K562 (cell line): ENCODE measurements at regions not wholly inside any gene's neighbourhood (a gene's known extent, or its start where the extent isn't known, plus 50 kb on each side); places are given as distances from the start of the nearest gene placed in this dataset.

Experiments used
- ATAC-seq: fragments of 200-7000 bp; cut with Tn5 transposase; 3 replicates; pipeline ENCODE4 v1.9.1; 2020; ENCODE audit warnings: moderate library complexity
- BruUV-seq: library from RNA; stranded (reverse); fragments of 400-500 nt; replicated peaks from 2 replicates; lab custom pipeline; 2021; lab: Mats Ljungman, UMichigan
- CTCF ChIA-PET: fragments of 300-600 bp; formaldehyde crosslinking; extraction: SDS; loops from one replicate; lab custom pipeline; 2021; ENCODE audit warnings: low intra/inter-chr PET ratio; lab: Yijun Ruan, JAX
- POLR2A ChIA-PET: fragments of 300-600, 350-650 bp; sonication (Branson Sonifier 250); formaldehyde crosslinking; extraction: SDS; loops from one replicate; lab custom pipeline; 2021; ENCODE audit warnings: antibody characterized with exemption, inconsistent platforms; lab: Yijun Ruan, JAX
- DNase-seq, 4 experiments: peaks; one replicate each; pipeline versions ENCODE4 v3.0.0 to v3.0.0-alpha.2; 2011 to 2018; ENCODE audit warnings: low spot score in 3 of 4, mixed read lengths in 3 of 4; ENCODE audit errors: extremely low read depth in 1 of 4
- FAIRE-seq: peaks from 2 replicates; lab custom pipeline; 2011; peaks lifted over from hg19 to GRCh38; lab: Jason Lieb, UNC
- H2AFZ ChIP-seq: 2 replicates; pipeline ENCODE4 v1.6.0; 2011; ENCODE audit warnings: low read depth, low read length, control low read depth, inconsistent platforms
- H3K27ac ChIP-seq: fragments of 200-600 bp; 3 replicates; pipeline ENCODE4 v1.8.0; 2011; ENCODE audit warnings: low read depth, mild to moderate bottlenecking, control low read depth, inconsistent platforms, low read length, moderate library complexity, mixed read lengths; ENCODE audit errors: extremely low read depth
- H3K27me3 ChIP-seq, 2 experiments: fragments of 300-600 bp in 1 of 2; 2 replicates in 1 of 2; 3 replicates in 1 of 2; pipeline versions ENCODE4 v1.6.0 to v1.8.0; 2011; ENCODE audit warnings: inconsistent platforms in 2 of 2, low read length in 2 of 2, mild to moderate bottlenecking in 1 of 2, mixed read lengths in 1 of 2, moderate library complexity in 1 of 2; ENCODE audit not compliant: control insufficient read depth in 2 of 2, insufficient read depth in 2 of 2
- H3K36me3 ChIP-seq: fragments of 300-600 bp; 3 replicates; pipeline ENCODE4 v1.8.0; 2011; ENCODE audit warnings: mild to moderate bottlenecking, low read length, inconsistent platforms; ENCODE audit not compliant: control insufficient read depth, insufficient read depth
- H3K4me1 ChIP-seq, 2 experiments: fragments of 200-600 bp in 1 of 2; replicated peaks in 1 of 2; 2 replicates in 1 of 2; 3 replicates in 1 of 2; pipeline versions ENCODE4 v1.5.1 to v1.8.0; 2011; ENCODE audit warnings: inconsistent platforms in 2 of 2, low read length in 2 of 2, mild to moderate bottlenecking in 1 of 2, mixed read lengths in 1 of 2, moderate library complexity in 1 of 2; ENCODE audit not compliant: control insufficient read depth in 2 of 2, insufficient read depth in 2 of 2
- H3K4me2 ChIP-seq: 2 replicates; pipeline ENCODE4 v1.6.1; 2011; ENCODE audit warnings: low read length, control low read depth, inconsistent platforms, mixed read lengths; ENCODE audit not compliant: insufficient read depth
- H3K4me3 ChIP-seq: fragments of 200-600 bp; sonication (generic), shearing (Covaris generic); 2 replicates; pipeline ENCODE4 v1.5.1; 2016; ENCODE audit warnings: control low read depth, inconsistent platforms
- H3K79me2 ChIP-seq: fragments of 200-600 bp; 3 replicates; pipeline ENCODE4 v1.8.0; 2011; ENCODE audit warnings: low read length, inconsistent platforms; ENCODE audit not compliant: control insufficient read depth, insufficient read depth
- H3K9ac ChIP-seq, 2 experiments: 2 replicates each; pipeline versions ENCODE4 v1.6.0 to v1.6.1; 2011; ENCODE audit warnings: low read depth in 2 of 2, low read length in 2 of 2, control low read depth in 1 of 2, inconsistent platforms in 1 of 2, mild to moderate bottlenecking in 1 of 2, mixed read lengths in 1 of 2; ENCODE audit not compliant: insufficient read depth in 1 of 2
- H3K9me1 ChIP-seq: one replicate; pipeline ENCODE4 v1.6.0; 2011; ENCODE audit warnings: inconsistent platforms, mild to moderate bottlenecking, low read length, moderate library complexity; ENCODE audit not compliant: control insufficient read depth, insufficient read depth
- H3K9me3 ChIP-seq: replicated peaks from 2 replicates; pipeline ENCODE4 v1.5.1; 2011; ENCODE audit warnings: low read depth, low read length, inconsistent platforms; ENCODE audit not compliant: control insufficient read depth, insufficient read depth
- H4K20me1 ChIP-seq: replicated peaks from 2 replicates; pipeline ENCODE4 v1.6.1; 2011; ENCODE audit warnings: low read length, inconsistent platforms, mixed read lengths; ENCODE audit not compliant: control insufficient read depth, insufficient read depth
- ASH1L ChIP-seq: fragments of 450-650 bp; IDR thresholded peaks from 2 replicates; pipeline ENCODE4 v1.6.1; 2018; ENCODE audit warnings: borderline replicate concordance, mild to moderate bottlenecking, low read depth; ENCODE audit not compliant: partially characterized antibody
- ATF1 ChIP-seq, 2 experiments: fragments of 450-650 bp in 1 of 2; IDR thresholded peaks; 2 replicates each; pipeline ENCODE4 v1.6.1; 2016; ENCODE audit warnings: missing compliant biosample characterization in 1 of 2, missing genetic modification characterization in 1 of 2
- CC2D1A ChIP-seq: fragments of 450-650 bp; IDR thresholded peaks from 2 replicates; pipeline ENCODE4 v1.6.1; 2017; ENCODE audit warnings: mild to moderate bottlenecking
- CHD2 ChIP-seq: IDR thresholded peaks from 2 replicates; pipeline ENCODE4 v1.6.1; 2011; ENCODE audit warnings: low read depth, low read length
- ILF3 ChIP-seq: fragments of 450-650 bp; IDR thresholded peaks from 2 replicates; pipeline ENCODE4 v1.6.1; 2018; ENCODE audit warnings: antibody characterized with exemption, mild to moderate bottlenecking, moderate library complexity, borderline replicate concordance
- ILK ChIP-seq: fragments of 450-650 bp; IDR thresholded peaks from 2 replicates; pipeline ENCODE4 v1.6.1; 2016; ENCODE audit warnings: missing genetic modification characterization, low read depth, mild to moderate bottlenecking, missing compliant biosample characterization, moderate library complexity, borderline replicate concordance
- NCOA1 ChIP-seq: fragments of 450-650 bp; IDR thresholded peaks from 2 replicates; pipeline ENCODE4 v1.6.1; 2016; ENCODE audit warnings: low read depth
- NUFIP1 ChIP-seq: fragments of 450-650 bp; IDR thresholded peaks from 2 replicates; pipeline ENCODE4 v1.6.1; 2018; ENCODE audit not compliant: partially characterized antibody
- ZBTB49 ChIP-seq: sonication (generic); formaldehyde crosslinking; IDR thresholded peaks from 2 replicates; pipeline ENCODE4 v1.8.0; 2022; ENCODE audit warnings: missing genetic modification reagents, mild to moderate bottlenecking, borderline replicate concordance
- ZC3H4 ChIP-seq: sonication (generic); formaldehyde crosslinking; IDR thresholded peaks from 2 replicates; pipeline ENCODE4 v1.9.0; 2021; ENCODE audit warnings: missing genetic modification reagents, borderline replicate concordance
- ZFP1 ChIP-seq: fragments of 450-650 bp; formaldehyde crosslinking; IDR thresholded peaks from 2 replicates; pipeline ENCODE4 v1.4.0; 2020; ENCODE audit warnings: mild to moderate bottlenecking, mixed read lengths
- ZNF282 ChIP-seq: sonication (generic); formaldehyde crosslinking; IDR thresholded peaks from 2 replicates; pipeline ENCODE4 v1.8.1; 2023; ENCODE audit warnings: missing genetic modification reagents
- in situ Hi-C: fragments of 300-500 bp; cut with MboI; formaldehyde crosslinking; loops from 4 replicates; pipeline ENCODE4 v1.15.0; 2018; ENCODE audit warnings: inconsistent platforms, mixed read lengths
- intact Hi-C: fragments of 100-400 bp; cut with micrococcal nuclease; formaldehyde crosslinking; loops from 2 replicates; pipeline ENCODE4 v1.14.2; 2022
- TF ChIP-seq, protein P1 (sequence below): sonication (generic); formaldehyde crosslinking; IDR thresholded peaks from 2 replicates; pipeline ENCODE4 v1.8.0; 2022; ENCODE audit warnings: mild to moderate bottlenecking, low read depth, missing genetic modification reagents
- TF ChIP-seq, protein P2 (sequence below): fragments of 250-450 bp; sonication (Bioruptor Pico); IDR thresholded peaks from 2 replicates; pipeline ENCODE4 v1.5.1; 2021; ENCODE audit warnings: mild to moderate bottlenecking
- TF ChIP-seq, protein P3 (sequence below): conservative IDR thresholded peaks from 2 replicates; pipeline ENCODE4 v1.6.1; 2011; ENCODE audit warnings: low read depth, mild to moderate bottlenecking, low read length; ENCODE audit not compliant: control insufficient read depth
- TF ChIP-seq, protein P4 (sequence below): fragments of 450-650 bp; formaldehyde crosslinking; IDR thresholded peaks from 2 replicates; pipeline ENCODE4 v1.4.0; 2020; ENCODE audit warnings: mild to moderate bottlenecking

GRCh38 chr22:23001463-23001862, 68.9 kb upstream of the GNAZ start:
- Histone ChIP-seq H3K9ac (no peak overlapping the region), H4K20me1 (no peaks in the 10 kb centered on the region), H3K9me1 (no peaks in the 10 kb centered on the region), H3K27ac (no peak overlapping the region), H3K4me3 (no peak overlapping the region), H3K36me3 (no peaks in the 10 kb centered on the region), H3K4me2 (no peak overlapping the region), H3K9me3 (peaks cover 10% of the 10 kb centered on the region), H2AFZ (no peak overlapping the region), H3K4me1 (no peaks in the 10 kb centered on the region), H3K27me3 (no peaks in the 10 kb centered on the region), H3K79me2 (no peaks in the 10 kb centered on the region)
- intact Hi-C loops (no loop called here), in situ Hi-C loops (no loop called here)
- FAIRE-seq (no peak), DNase-seq (no peak), ATAC-seq (no peak)
- BruUV-seq = no TSS peak
- CTCF ChIA-PET = interaction anchor here (0.5 to 0.7 kb wide), 2 partner anchors 36 to 42 kb away, joined by 3 read pairs; no protein-coding TSS in a partner anchor
- POLR2A ChIA-PET = no interaction called here
- TF ChIP-seq ASH1L (no peak), ILK (tag) (no peak), ZNF282 (CRISPR knock-in tag) (no peak), ZBTB49 (CRISPR knock-in tag) (no peak), NUFIP1 (no peak), ZFP1 (CRISPR knock-in tag) (no peak), NCOA1 (no peak), CHD2 (no peak), ZC3H4 (CRISPR knock-in tag) (no peak), CC2D1A (no peak), ILF3 (no peak), ATF1 (CRISPR knock-in tag; IDR thresholded peaks at IDR 0.05) (peak; percentile 17; the same call in 1 of the 2 replicates), ATF1 (tag; IDR thresholded peaks at IDR 0.05) (no peak)
- TF ChIP-seq, protein P1, sequence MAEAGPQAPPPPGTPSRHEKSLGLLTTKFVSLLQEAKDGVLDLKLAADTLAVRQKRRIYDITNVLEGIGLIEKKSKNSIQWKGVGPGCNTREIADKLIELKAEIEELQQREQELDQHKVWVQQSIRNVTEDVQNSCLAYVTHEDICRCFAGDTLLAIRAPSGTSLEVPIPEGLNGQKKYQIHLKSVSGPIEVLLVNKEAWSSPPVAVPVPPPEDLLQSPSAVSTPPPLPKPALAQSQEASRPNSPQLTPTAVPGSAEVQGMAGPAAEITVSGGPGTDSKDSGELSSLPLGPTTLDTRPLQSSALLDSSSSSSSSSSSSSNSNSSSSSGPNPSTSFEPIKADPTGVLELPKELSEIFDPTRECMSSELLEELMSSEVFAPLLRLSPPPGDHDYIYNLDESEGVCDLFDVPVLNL = 0 out of 2 replicates have a peak, but pooled peaks have one; percentile 41
- TF ChIP-seq, protein P2, sequence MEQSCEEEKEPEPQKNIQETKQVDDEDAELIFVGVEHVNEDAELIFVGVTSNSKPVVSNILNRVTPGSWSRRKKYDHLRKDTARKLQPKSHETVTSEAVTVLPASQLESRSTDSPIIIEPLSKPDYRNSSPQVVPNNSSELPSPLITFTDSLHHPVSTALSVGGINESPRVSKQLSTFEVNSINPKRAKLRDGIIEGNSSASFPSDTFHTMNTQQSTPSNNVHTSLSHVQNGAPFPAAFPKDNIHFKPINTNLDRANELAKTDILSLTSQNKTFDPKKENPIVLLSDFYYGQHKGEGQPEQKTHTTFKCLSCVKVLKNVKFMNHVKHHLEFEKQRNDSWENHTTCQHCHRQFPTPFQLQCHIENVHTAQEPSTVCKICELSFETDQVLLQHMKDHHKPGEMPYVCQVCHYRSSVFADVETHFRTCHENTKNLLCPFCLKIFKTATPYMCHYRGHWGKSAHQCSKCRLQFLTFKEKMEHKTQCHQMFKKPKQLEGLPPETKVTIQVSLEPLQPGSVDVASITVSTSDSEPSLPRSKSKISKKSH = no peak
- TF ChIP-seq, protein P3, sequence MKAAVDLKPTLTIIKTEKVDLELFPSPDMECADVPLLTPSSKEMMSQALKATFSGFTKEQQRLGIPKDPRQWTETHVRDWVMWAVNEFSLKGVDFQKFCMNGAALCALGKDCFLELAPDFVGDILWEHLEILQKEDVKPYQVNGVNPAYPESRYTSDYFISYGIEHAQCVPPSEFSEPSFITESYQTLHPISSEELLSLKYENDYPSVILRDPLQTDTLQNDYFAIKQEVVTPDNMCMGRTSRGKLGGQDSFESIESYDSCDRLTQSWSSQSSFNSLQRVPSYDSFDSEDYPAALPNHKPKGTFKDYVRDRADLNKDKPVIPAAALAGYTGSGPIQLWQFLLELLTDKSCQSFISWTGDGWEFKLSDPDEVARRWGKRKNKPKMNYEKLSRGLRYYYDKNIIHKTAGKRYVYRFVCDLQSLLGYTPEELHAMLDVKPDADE = no peak
- TF ChIP-seq, protein P4, sequence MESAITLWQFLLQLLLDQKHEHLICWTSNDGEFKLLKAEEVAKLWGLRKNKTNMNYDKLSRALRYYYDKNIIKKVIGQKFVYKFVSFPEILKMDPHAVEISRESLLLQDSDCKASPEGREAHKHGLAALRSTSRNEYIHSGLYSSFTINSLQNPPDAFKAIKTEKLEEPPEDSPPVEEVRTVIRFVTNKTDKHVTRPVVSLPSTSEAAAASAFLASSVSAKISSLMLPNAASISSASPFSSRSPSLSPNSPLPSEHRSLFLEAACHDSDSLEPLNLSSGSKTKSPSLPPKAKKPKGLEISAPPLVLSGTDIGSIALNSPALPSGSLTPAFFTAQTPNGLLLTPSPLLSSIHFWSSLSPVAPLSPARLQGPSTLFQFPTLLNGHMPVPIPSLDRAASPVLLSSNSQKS (CRISPR knock-in tag) = no peak
